Gastroesophageal sphincter (tissue), 3 donors: ENCODE measurements at regions not wholly inside any gene's neighbourhood (a gene's known extent, or its start where the extent isn't known, plus 50 kb on each side); places are given as distances from the start of the nearest gene placed in this dataset.

Source experiments
- CTCF ChIP-seq, 4 experiments: fragments of 200-600 bp in 2 of 4; fragments of 450-650 bp in 2 of 4; sonication (generic) in 1 of 4; IDR thresholded peaks; one replicate each; pipeline ENCODE4 v1.5.1; 2017 to 2019; ENCODE audit warnings: antibody characterized with exemption in 4 of 4, mild to moderate bottlenecking in 2 of 4, moderate library complexity in 2 of 4
- EP300 ChIP-seq: sonication (generic); formaldehyde crosslinking; IDR thresholded peaks from one replicate; pipeline ENCODE4 v1.6.1; 2017; ENCODE audit warnings: antibody characterized with exemption, mild to moderate bottlenecking
- POLR2A ChIP-seq, 2 donors: fragments of 450-650 bp; IDR thresholded peaks; one replicate each; pipeline ENCODE4 v1.6.1; 2017; ENCODE audit warnings: antibody characterized with exemption in 2 of 2, mild to moderate bottlenecking in 2 of 2, moderate library complexity in 1 of 2
- POLR2AphosphoS5 ChIP-seq: sonication (generic); formaldehyde crosslinking; IDR thresholded peaks from one replicate; pipeline ENCODE4 v1.6.1; 2017; ENCODE audit warnings: antibody characterized with exemption

GRCh38 chr9:12903316-12903715 lies 128.5 kb downstream of the LURAP1L start:
- TF ChIP-seq POLR2AphosphoS5 (no peak), CTCF (IDR thresholded peaks at IDR 0.05) (no peak), POLR2A (IDR thresholded peaks at IDR 0.05) (no peak), EP300 (no peak)
